ENCODE measurements at regions not wholly inside any gene's neighbourhood (a gene's known extent, or its start where the extent isn't known, plus 50 kb on each side); places are given as distances from the start of the nearest gene placed in this dataset.
"Not testable (repeated sequence)": the region's sequence is repeated elsewhere in the genome, so short reads cannot be mapped to it uniquely, and the experiment has no call there.

- H4K20me1 ChIP-seq (replicated peaks in 1 of 2; ENCODE audit: control insufficient read depth in 1 of 2, insufficient read depth in 2 of 2, low read length in 2 of 2); H2BK5ac ChIP-seq (ENCODE audit: low read depth, low read length); H3K56ac ChIP-seq (replicated peaks; ENCODE audit: insufficient read length, low read depth, low read length); H3K27me3 ChIP-seq (replicated peaks in 1 of 4; ENCODE audit: control insufficient read depth in 3 of 4, extremely low read depth in 1 of 4, insufficient read depth in 3 of 4, low read length in 3 of 4); H4K5ac ChIP-seq (ENCODE audit: insufficient read length, low read depth, low read length); H2BK15ac ChIP-seq (ENCODE audit: low read length); H3K4ac ChIP-seq (replicated peaks; ENCODE audit: insufficient read length, low read depth, low read length); H3K4me1 ChIP-seq (replicated peaks in 1 of 4; ENCODE audit: control insufficient read depth in 3 of 4, insufficient read depth in 4 of 4, low read length in 3 of 4); H2BK20ac ChIP-seq (ENCODE audit: low read length); H2BK120ac ChIP-seq (replicated peaks; ENCODE audit: low read depth, low read length); H3K79me2 ChIP-seq (ENCODE audit: control insufficient read depth in 1 of 2, insufficient read depth in 2 of 2, low read length in 2 of 2); DNase-seq (ENCODE audit: low read depth in 1 of 2, low spot score in 2 of 2); H2AK5ac ChIP-seq (ENCODE audit: low read depth, low read length); H2AFZ ChIP-seq (ENCODE audit: low read length); H3K27ac ChIP-seq (ENCODE audit: low read depth, low read length); H2BK12ac ChIP-seq (ENCODE audit: low read depth, low read length); H3K14ac ChIP-seq (ENCODE audit: insufficient read length); CTCF ChIA-PET (ENCODE audit: partially characterized antibody); H3K4me2 ChIP-seq (ENCODE audit: insufficient read depth in 1 of 2, low read depth in 2 of 2, low read length in 2 of 2); POLR2A ChIA-PET (ENCODE audit: partially characterized antibody); H4K8ac ChIP-seq (ENCODE audit: extremely low read depth, insufficient read depth, low read length); H4K91ac ChIP-seq (replicated peaks; ENCODE audit: insufficient read length, low read length); H3K36me3 ChIP-seq (ENCODE audit: control insufficient read depth in 2 of 4, insufficient read depth in 4 of 4, low read length in 3 of 4); H3K4me3 ChIP-seq (ENCODE audit: extremely low read depth in 1 of 4, insufficient read depth in 2 of 4, low read depth in 3 of 4, low read length in 4 of 4); H3K23me2 ChIP-seq (ENCODE audit: low read depth, low read length); H3K18ac ChIP-seq (ENCODE audit: extremely low read depth, low read length); FAIRE-seq; H3K9ac ChIP-seq (replicated peaks in 1 of 4; ENCODE audit: extremely low read depth in 1 of 4, low read depth in 3 of 4, low read length in 3 of 4); H3K79me1 ChIP-seq (ENCODE audit: low read depth, low read length); H3K23ac ChIP-seq (ENCODE audit: insufficient read length): not testable (repeated sequence)
- peaks cover 59 to 72% of the 10 kb centered on the region in 2 experiments for H3K9me3 ChIP-seq (ENCODE audit: insufficient read depth in 2 of 2, low read depth in 1 of 2, low read length in 1 of 2)
- 92 to 100% methylated on average over 3 to 8 of the region's 8 CpGs for WGBS, 2 experiments (ENCODE audit: extremely low coverage in 1 of 2, insufficient coverage in 1 of 2, insufficient read length in 1 of 2, insufficient replicate concordance in 2 of 2, low coverage in 1 of 2, low lambda C conversion rate in 2 of 2, missing lambda C conversion rate in 1 of 2)
These were observed 108.5 kb upstream of the TPTE start for GRCh38 chr21:10412928-10413246.

GRCh38 chr21:10413247-10414120 is 107.9 kb upstream of the TPTE start:
- H2BK5ac ChIP-seq (ENCODE audit: low read depth, low read length); H4K20me1 ChIP-seq (replicated peaks in 1 of 2; ENCODE audit: control insufficient read depth in 1 of 2, insufficient read depth in 2 of 2, low read length in 2 of 2); H3K4me3 ChIP-seq (ENCODE audit: extremely low read depth in 1 of 4, insufficient read depth in 2 of 4, low read depth in 3 of 4, low read length in 4 of 4); H2BK12ac ChIP-seq (ENCODE audit: low read depth, low read length); H2BK120ac ChIP-seq (replicated peaks; ENCODE audit: low read depth, low read length); CTCF ChIA-PET (ENCODE audit: partially characterized antibody); POLR2A ChIA-PET (ENCODE audit: partially characterized antibody); DNase-seq (ENCODE audit: low read depth in 1 of 2, low spot score in 2 of 2); H3K36me3 ChIP-seq (ENCODE audit: control insufficient read depth in 2 of 4, insufficient read depth in 4 of 4, low read length in 3 of 4); FAIRE-seq; H2AFZ ChIP-seq (ENCODE audit: low read length); H2BK20ac ChIP-seq (ENCODE audit: low read length); H3K18ac ChIP-seq (ENCODE audit: extremely low read depth, low read length); H3K4me2 ChIP-seq (ENCODE audit: insufficient read depth in 1 of 2, low read depth in 2 of 2, low read length in 2 of 2); H3K9ac ChIP-seq (replicated peaks in 1 of 4; ENCODE audit: extremely low read depth in 1 of 4, low read depth in 3 of 4, low read length in 3 of 4); H4K91ac ChIP-seq (replicated peaks; ENCODE audit: insufficient read length, low read length); H3K79me2 ChIP-seq (ENCODE audit: control insufficient read depth in 1 of 2, insufficient read depth in 2 of 2, low read length in 2 of 2); H3K56ac ChIP-seq (replicated peaks; ENCODE audit: insufficient read length, low read depth, low read length); H3K14ac ChIP-seq (ENCODE audit: insufficient read length); H3K27me3 ChIP-seq (replicated peaks in 1 of 4; ENCODE audit: control insufficient read depth in 3 of 4, extremely low read depth in 1 of 4, insufficient read depth in 3 of 4, low read length in 3 of 4); H3K23ac ChIP-seq (ENCODE audit: insufficient read length); H2AK5ac ChIP-seq (ENCODE audit: low read depth, low read length); H3K4me1 ChIP-seq (replicated peaks in 1 of 4; ENCODE audit: control insufficient read depth in 3 of 4, insufficient read depth in 4 of 4, low read length in 3 of 4); H3K4ac ChIP-seq (replicated peaks; ENCODE audit: insufficient read length, low read depth, low read length); H4K8ac ChIP-seq (ENCODE audit: extremely low read depth, insufficient read depth, low read length); H3K27ac ChIP-seq (ENCODE audit: low read depth, low read length); H3K23me2 ChIP-seq (ENCODE audit: low read depth, low read length); H4K5ac ChIP-seq (ENCODE audit: insufficient read length, low read depth, low read length); H3K79me1 ChIP-seq (ENCODE audit: low read depth, low read length); H2BK15ac ChIP-seq (ENCODE audit: low read length): not testable (repeated sequence)
- H3K9me3 ChIP-seq (ENCODE audit: insufficient read depth in 2 of 2, low read depth in 1 of 2, low read length in 1 of 2), result peaks cover 61 to 75% of the 10 kb centered on the region in 2 experiments
- WGBS, 2 experiments (ENCODE audit: extremely low coverage in 1 of 2, insufficient coverage in 1 of 2, insufficient read length in 1 of 2, insufficient replicate concordance in 2 of 2, low coverage in 1 of 2, low lambda C conversion rate in 2 of 2, missing lambda C conversion rate in 1 of 2), result 87% methylated on average over 31 of the region's 31 CpGs; no CpG with 5 or more reads in 1 of the 2 experiments

Data from H1 (cell line).